Esophagus muscularis mucosa (tissue), 3 donors: ENCODE measurements at regions not wholly inside any gene's neighbourhood (a gene's known extent, or its start where the extent isn't known, plus 50 kb on each side); places are given as distances from the start of the nearest gene placed in this dataset.

ENCODE experiments used
- POLR2A ChIP-seq: fragments of 450-650 bp; IDR thresholded peaks from one replicate; pipeline ENCODE4 v1.6.1; 2017; ENCODE audit warnings: antibody characterized with exemption, moderate library complexity, mild to moderate bottlenecking, low read depth
- POLR2AphosphoS5 ChIP-seq, 2 donors: sonication (generic); formaldehyde crosslinking; IDR thresholded peaks; one replicate each; pipeline ENCODE4 v1.6.1; 2017; ENCODE audit warnings: antibody characterized with exemption in 2 of 2
- TF ChIP-seq, protein P1 (sequence below), 3 experiments: fragments of 200-600 bp in 2 of 3; fragments of 450-650 bp in 1 of 3; sonication (generic) in 2 of 3; IDR thresholded peaks; one replicate each; pipeline ENCODE4 v1.5.1; 2017 to 2019; ENCODE audit warnings: antibody characterized with exemption in 3 of 3, mild to moderate bottlenecking in 2 of 3, moderate library complexity in 1 of 3

DNA sequence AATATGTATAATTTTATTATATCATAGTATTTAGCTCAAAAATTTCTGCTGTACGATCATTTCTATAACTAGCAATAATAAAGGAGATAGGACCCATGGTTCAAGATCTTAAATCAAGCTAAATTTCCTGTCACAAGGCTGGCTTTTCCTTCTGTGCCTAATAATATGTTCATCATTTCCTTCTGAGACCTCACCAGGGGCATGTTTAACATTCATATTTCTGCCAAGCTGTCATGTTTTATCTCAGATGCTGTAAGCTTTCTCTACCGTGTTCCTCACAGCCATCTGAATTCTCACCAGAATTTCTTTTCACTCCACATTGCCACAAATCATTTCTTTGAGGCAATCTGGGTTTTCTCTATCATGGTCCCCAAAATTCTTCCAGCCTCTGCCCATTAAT, 482.3 kb upstream of the SGCG start:
- TF ChIP-seq, protein P1, sequence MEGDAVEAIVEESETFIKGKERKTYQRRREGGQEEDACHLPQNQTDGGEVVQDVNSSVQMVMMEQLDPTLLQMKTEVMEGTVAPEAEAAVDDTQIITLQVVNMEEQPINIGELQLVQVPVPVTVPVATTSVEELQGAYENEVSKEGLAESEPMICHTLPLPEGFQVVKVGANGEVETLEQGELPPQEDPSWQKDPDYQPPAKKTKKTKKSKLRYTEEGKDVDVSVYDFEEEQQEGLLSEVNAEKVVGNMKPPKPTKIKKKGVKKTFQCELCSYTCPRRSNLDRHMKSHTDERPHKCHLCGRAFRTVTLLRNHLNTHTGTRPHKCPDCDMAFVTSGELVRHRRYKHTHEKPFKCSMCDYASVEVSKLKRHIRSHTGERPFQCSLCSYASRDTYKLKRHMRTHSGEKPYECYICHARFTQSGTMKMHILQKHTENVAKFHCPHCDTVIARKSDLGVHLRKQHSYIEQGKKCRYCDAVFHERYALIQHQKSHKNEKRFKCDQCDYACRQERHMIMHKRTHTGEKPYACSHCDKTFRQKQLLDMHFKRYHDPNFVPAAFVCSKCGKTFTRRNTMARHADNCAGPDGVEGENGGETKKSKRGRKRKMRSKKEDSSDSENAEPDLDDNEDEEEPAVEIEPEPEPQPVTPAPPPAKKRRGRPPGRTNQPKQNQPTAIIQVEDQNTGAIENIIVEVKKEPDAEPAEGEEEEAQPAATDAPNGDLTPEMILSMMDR (IDR thresholded peaks at IDR 0.05) = no peak
- TF ChIP-seq POLR2A = no peak
- no peak for TF ChIP-seq POLR2AphosphoS5 (IDR thresholded peaks at IDR 0.05)
